Ishikawa (cell line): ENCODE measurements at regions not wholly inside any gene's neighbourhood (a gene's known extent, or its start where the extent isn't known, plus 50 kb on each side); places are given as distances from the start of the nearest gene placed in this dataset.

ENCODE experiments used
- CEBPB ChIP-seq: IDR thresholded peaks from 2 replicates; pipeline ENCODE4 v1.6.1; 2012
- CREB1 ChIP-seq: IDR thresholded peaks from 2 replicates; pipeline ENCODE4 v1.6.1; 2012; ENCODE audit warnings: low read depth
- EGR1 ChIP-seq: IDR thresholded peaks from 2 replicates; pipeline ENCODE4 v1.6.1; 2012
- EP300 ChIP-seq: IDR thresholded peaks from 2 replicates; pipeline ENCODE4 v1.6.1; 2012; ENCODE audit warnings: borderline replicate concordance
- RAD21 ChIP-seq: IDR thresholded peaks from 2 replicates; pipeline ENCODE4 v1.6.1; 2012; ENCODE audit warnings: low read depth
- REST ChIP-seq: IDR thresholded peaks from 2 replicates; pipeline ENCODE4 v1.6.1; 2012; ENCODE audit warnings: low read depth, mild to moderate bottlenecking
- TAF1 ChIP-seq: IDR thresholded peaks from 2 replicates; pipeline ENCODE4 v1.6.1; 2012; ENCODE audit warnings: low read depth, mild to moderate bottlenecking
- TCF12 ChIP-seq: IDR thresholded peaks from 2 replicates; pipeline ENCODE4 v1.6.1; 2012; ENCODE audit warnings: low read depth
- TEAD4 ChIP-seq: IDR thresholded peaks from 2 replicates; pipeline ENCODE4 v1.6.1; 2012
- YY1 ChIP-seq: IDR thresholded peaks from 2 replicates; pipeline ENCODE4 v1.6.1; 2012; ENCODE audit warnings: low read depth
- ZBTB7A ChIP-seq: IDR thresholded peaks from 2 replicates; pipeline ENCODE4 v1.6.1; 2012; ENCODE audit warnings: low read depth

- TF ChIP-seq EP300 (no peak), YY1 (no peak), TAF1 (no peak), REST (no peak), ZBTB7A (no peak), TCF12 (no peak), CEBPB (no peak), EGR1 (no peak), CREB1 (no peak), TEAD4 (no peak), RAD21 (no peak)
Observed at GRCh38 chr4:179585761-179586160, 2143.5 kb upstream of the AGA start.
